Jurkat, Clone E6-1 (cell line): ENCODE measurements at regions not wholly inside any gene's neighbourhood (a gene's known extent, or its start where the extent isn't known, plus 50 kb on each side); places are given as distances from the start of the nearest gene placed in this dataset.
A peak's percentile ranks its signal among the peaks of the same experiment; 100 is the strongest.

Source experiments
- DNase-seq: peaks from one replicate; pipeline ENCODE4 v3.0.0-alpha.2; 2011; ENCODE audit warnings: low read depth, low spot score
- H3K4me3 ChIP-seq: 2 replicates; pipeline ENCODE4 v1.5.1; 2011; ENCODE audit warnings: mild to moderate bottlenecking, low read length, control low read depth, moderate library complexity

DNA sequence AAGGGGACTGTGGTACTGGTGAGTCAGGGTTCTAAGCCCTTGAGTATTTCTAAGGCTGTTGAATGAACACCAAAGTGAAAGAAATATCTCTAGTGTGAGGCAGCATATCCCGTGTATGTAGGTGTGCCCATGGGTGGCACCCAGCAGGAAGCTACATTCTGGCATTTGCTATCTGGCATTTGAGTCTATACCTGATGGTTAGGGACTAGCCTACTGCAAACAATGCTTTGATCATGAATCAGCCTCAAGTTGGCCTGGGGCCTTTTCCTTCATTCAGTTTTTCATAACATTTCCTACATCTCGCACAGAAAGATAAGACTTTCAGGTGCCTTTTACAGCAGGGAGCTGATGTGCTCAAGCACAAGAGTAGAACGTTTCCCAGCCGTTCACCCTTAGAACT lies 85.7 kb upstream of the E2F7 start:
- no peak overlapping the region for H3K4me3 ChIP-seq
- DNase-seq: no peak

DNA sequence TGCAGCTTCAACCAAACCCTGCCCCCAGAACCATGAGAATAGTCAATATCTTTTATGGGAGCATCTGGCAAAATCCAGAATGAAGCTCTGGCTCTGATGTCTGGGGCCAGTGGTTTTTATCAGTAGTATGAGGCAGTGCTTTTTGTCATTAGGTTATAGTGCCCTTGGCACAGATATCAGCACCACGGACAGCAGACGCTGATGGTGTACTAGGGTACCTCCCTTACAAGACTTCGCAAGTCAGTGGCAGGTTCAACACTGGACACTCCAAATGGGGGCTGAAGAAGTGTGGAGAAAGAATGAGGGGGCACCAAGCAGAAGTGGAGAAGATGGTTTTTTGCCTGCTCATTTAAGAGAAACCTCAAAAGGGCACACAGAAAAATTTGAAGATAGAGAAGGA lies 68.2 kb upstream of the E2F7 start:
- no peak overlapping the region for H3K4me3 ChIP-seq
- DNase-seq: peak; percentile 42

DNA sequence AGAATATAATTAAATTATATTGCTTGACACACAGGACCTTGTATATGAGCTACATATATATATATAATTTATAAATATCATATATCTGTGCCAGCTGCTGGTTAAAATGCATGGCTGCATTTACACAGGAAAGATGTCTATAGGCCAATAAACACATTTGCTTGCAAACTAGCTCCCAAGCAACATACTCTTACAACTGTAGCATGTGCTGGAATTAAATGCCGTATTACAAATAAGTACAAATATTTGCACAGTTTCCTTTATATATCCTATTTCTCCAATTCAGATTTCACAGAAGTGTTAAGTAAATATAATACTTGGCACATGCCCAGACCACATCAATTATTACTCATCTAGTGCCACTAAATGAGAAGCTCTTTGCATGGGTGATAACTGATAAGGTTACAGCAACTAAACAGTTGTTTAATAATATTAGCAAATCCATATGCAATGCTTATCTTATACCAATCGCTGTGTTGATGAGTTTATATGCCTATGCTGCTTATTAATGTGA lies 66.7 kb upstream of the E2F7 start:
- DNase-seq: no peak
- H3K4me3 ChIP-seq: no peak overlapping the region

DNA sequence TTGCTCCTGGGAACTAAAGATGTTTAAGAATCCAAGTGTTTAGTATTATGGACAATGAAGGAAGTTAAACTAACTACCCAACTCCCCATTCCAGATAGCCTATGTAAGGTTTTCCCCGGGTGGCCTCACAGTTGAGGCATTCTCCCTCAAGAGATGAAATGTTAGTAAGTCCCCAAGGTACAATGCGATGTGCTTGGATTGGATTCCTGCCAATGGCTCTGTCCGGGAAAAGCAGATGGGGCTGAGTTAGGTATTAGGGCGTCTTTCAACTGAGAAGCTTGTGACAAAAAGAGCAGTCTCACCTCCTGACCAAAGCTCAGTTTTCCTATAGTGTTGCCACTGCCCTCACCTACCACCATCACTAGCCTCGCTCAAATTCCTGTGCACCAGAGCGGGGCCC lies 64.8 kb upstream of the E2F7 start:
- DNase-seq: no peak
- no peak overlapping the region for H3K4me3 ChIP-seq

DNA sequence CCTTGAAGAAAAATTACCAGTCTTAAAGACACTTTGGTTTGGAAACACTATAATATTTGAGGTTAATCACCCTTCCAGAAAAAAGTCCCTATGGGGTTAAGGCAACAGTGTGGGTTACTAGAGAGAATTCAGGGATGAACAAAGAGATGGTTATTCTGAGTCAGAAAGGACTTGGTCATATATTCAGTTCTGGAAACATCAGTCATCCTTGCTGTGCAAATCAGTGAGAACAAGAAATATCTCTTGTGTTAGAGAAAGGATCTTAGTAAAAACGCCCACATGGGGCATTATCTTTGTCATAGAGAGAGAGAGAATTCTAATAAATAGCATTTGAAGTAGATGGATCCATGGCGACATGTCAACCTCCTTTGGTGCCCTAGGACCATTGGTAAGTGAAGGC lies 59.4 kb upstream of the E2F7 start:
- no peak overlapping the region for H3K4me3 ChIP-seq
- no peak for DNase-seq

DNA sequence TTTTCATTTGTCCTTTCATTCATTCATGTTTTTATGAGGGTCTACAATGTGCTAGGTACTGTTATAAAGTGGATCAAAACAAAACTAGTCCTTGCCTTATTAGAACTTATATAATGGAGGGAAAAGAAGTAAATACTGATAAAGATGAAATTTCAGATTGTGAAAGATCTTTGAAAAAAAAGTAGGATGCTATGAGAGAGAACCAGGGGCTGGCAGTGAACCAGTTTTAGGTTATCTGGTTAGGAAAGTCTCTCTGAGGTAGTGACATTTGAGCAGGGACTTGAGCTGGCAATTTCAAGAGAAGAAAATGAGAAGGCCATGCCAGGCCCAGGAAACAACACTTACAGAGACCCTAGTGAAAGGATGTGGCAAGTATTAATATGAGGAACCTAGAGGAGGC lies 57.3 kb upstream of the E2F7 start:
- no peak for DNase-seq
- H3K4me3 ChIP-seq: no peak overlapping the region

DNA sequence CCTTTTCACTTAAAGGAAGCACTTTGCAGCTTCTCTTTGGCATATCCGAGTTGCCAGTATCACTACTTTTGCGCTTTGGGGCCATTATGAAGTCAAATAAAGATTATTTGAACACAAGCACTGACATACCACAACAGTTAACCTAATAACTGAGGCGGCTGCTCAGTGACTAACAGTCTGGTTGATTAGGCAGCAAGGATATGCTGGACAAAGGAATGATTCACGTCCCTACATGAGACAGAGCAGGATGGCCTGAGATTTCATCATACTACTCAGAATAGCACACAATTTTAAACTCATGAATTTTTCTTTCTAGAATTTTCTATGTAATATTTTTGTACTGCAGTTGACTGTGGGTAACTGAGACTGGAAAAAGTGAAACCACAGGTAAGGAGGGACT lies 56.9 kb upstream of the E2F7 start:
- DNase-seq: no peak
- no peak overlapping the region for H3K4me3 ChIP-seq

DNA sequence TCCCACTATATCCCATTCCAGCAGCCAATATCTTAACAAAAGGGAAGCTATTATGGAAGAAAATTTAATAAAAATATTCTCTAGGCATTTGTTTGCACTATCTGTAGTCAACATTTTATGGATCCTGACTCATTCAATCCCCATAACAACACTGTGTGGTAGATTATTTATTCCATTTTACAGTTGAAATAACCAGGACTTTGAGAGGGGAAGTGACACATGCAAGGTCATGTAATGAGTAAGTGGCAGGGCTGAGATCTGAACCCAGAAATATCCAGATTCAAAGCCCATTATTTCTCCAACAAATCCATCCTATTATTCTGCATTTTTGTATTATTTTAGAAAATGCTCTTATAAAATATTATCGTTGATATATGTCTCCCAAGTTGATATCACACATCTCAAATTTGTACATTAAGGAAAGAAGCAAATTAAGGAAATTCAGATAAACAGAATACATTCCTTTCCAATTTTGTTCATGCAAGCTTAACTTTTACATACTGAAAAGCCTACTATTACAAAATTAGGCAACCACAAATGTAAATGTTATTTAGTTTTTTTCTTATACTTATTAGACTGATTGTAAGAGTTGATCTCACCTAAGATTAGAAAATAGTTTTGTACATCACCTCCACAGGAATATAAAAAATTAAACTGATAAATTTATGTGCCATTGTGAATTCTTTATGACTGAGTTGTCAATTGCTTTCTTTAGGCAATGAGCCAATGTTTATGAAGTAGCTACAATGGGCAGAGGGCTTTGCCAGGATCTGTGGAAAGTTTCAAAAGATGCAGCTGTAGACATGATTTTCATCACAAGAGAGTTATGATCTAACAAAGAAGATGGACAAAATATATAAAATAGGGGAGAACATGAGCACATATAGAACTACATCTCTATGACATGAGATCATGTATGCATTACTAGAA lies 55.1 kb upstream of the E2F7 start:
- DNase-seq: no peak
- H3K4me3 ChIP-seq: no peak overlapping the region

DNA sequence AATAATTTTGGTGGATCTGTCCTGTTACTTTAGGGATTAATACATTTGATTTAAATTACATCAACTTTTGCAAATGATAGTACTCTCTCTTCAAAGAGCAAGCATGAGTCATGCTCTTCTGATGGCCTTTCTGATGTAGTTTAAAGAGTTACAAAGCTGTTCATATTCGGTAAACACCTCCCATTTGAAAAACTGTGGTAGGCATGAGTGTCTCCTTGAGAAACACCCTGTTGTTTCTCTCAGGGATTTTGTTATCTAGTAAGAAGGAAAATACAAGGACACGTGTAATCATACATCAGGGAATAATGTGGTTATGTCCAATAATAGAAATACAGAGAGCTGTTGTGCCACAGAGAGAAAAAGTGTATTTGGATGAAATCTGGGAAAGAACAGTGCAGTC lies 53.3 kb upstream of the E2F7 start:
- no peak overlapping the region for H3K4me3 ChIP-seq
- DNase-seq: no peak

DNA sequence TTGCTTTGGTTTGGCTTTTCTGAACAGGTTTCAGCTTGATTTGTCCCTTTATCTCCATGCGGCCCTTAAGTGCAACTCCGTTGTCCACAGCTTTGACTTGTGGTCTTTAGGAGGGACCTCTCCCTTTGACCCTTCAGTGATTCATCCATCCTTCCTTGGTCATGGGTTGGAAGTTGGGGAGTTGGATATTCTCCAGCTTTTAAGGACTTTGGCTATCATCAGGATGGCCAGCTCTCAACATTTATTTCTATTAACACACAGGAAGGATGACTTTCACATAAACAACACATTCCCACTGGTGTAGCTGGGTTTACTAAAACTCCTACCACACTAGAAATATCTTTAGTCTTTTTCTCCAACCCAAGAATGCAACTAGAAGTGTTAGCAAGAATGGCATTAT lies 50.9 kb upstream of the E2F7 start:
- no peak for DNase-seq
- no peak overlapping the region for H3K4me3 ChIP-seq

DNA sequence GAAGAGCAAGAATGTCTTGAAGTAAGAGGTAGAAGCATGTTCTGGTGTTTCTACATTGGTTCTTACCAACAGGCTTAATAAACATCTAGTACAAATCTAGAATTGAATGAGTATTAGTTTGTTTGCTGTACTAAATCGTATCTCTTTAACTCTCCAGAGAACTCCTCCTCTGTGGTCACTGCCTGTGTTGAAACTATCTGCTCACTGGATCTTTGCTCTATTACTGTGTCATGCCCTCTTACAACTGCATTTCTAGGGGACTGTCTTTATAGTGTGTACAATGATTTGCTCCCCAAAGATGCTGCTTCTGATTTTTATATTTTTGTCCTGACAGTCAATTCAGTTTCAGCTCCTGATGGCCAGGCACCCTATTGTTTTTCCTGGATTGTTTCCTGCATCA lies 50.1 kb upstream of the E2F7 start:
- no peak for DNase-seq
- H3K4me3 ChIP-seq: no peak overlapping the region
